HCT116 (cell line): ENCODE measurements at regions not wholly inside any gene's neighbourhood (a gene's known extent, or its start where the extent isn't known, plus 50 kb on each side); places are given as distances from the start of the nearest gene placed in this dataset.

Source experiments
- ATAC-seq: fragments of 200-7000 bp; cut with Tn5 transposase; 2 replicates; pipeline ENCODE4 v1.9.1; 2020; ENCODE audit warnings: mild to moderate bottlenecking, moderate library complexity
- BruUV-seq: library from RNA; stranded (reverse); fragments of 400-500 nt; replicated peaks from 2 replicates; lab custom pipeline; 2021; lab: Mats Ljungman, UMichigan
- CTCF ChIA-PET: fragments of 300-600 bp; sonication (Branson Sonifier 250); formaldehyde crosslinking; loops from one replicate; lab custom pipeline; 2021; ENCODE audit warnings: antibody characterized with exemption; lab: Charles Lee
- POLR2A ChIA-PET: fragments of 300-600, 350-600 bp; sonication (Branson Sonifier 250); formaldehyde crosslinking; loops from one replicate; lab custom pipeline; 2021; ENCODE audit warnings: antibody characterized with exemption; lab: Charles Lee
- RAD21 ChIA-PET, 2 experiments: fragments of 300-600 bp; sonication (Branson Sonifier 250); formaldehyde crosslinking; loops; one replicate each; lab custom pipeline; 2023; ENCODE audit warnings: low total read pairs in 2 of 2; ENCODE audit not compliant: uncharacterized antibody in 2 of 2, unreplicated experiment in 2 of 2, low non-redundant PET in 1 of 2; lab: Charles Lee
- DNase-seq: peaks from one replicate; pipeline ENCODE4 v3.0.0-alpha.2; 2010; ENCODE audit warnings: low read depth, low spot score
- H2AFZ ChIP-seq: fragments of 200-600 bp; shearing (Covaris generic), sonication (generic); 2 replicates; pipeline ENCODE4 v1.6.1; 2017; ENCODE audit warnings: low read depth, mixed run types, mixed read lengths, antibody characterized with exemption, low read length; ENCODE audit not compliant: poor library complexity, severe bottlenecking
- H3K27ac ChIP-seq: 2 replicates; pipeline ENCODE4 v1.5.1; 2012; ENCODE audit warnings: low read depth, low read length
- H3K27me3 ChIP-seq: fragments of 200-600 bp; sonication (generic); 2 replicates; pipeline ENCODE4 v1.6.1; 2016; ENCODE audit warnings: mixed run types, low read length, mixed read lengths; ENCODE audit not compliant: insufficient read depth
- H3K36me3 ChIP-seq, 2 experiments: fragments of 200-500 bp in 1 of 2; fragments of 200-600 bp in 1 of 2; sonication (Bioruptor generic) in 1 of 2; sonication (generic) in 1 of 2; 2 replicates each; pipeline versions ENCODE4 v1.5.1 to v1.6.1; 2014 to 2016; ENCODE audit warnings: low read length in 2 of 2, inconsistent platforms in 1 of 2, mixed read lengths in 1 of 2, mixed run types in 1 of 2; ENCODE audit not compliant: insufficient read depth in 2 of 2, control insufficient read depth in 1 of 2
- H3K4me1 ChIP-seq, 2 experiments: fragments of 200-600 bp in 1 of 2; sonication (generic) in 1 of 2; 2 replicates each; pipeline versions ENCODE4 v1.5.1 to v1.6.1; 2012 to 2017; ENCODE audit warnings: low read length in 2 of 2, inconsistent platforms in 1 of 2, mild to moderate bottlenecking in 1 of 2, mixed read lengths in 1 of 2, mixed run types in 1 of 2, moderate library complexity in 1 of 2; ENCODE audit not compliant: insufficient read depth in 2 of 2, control insufficient read depth in 1 of 2
- H3K4me2 ChIP-seq: fragments of 200-600 bp; sonication (generic); 2 replicates; pipeline ENCODE4 v1.6.1; 2017; ENCODE audit warnings: mixed run types, low read length, mixed read lengths
- H3K4me3 ChIP-seq, 2 experiments: fragments of 200-600 bp in 1 of 2; sonication (generic) in 1 of 2; replicated peaks in 1 of 2; 2 replicates each; pipeline ENCODE4 v1.5.1; 2011 to 2016; ENCODE audit warnings: low read length in 2 of 2, control low read depth in 1 of 2, low read depth in 1 of 2, mild to moderate bottlenecking in 1 of 2, mixed read lengths in 1 of 2, mixed run types in 1 of 2
- H3K79me2 ChIP-seq: fragments of 200-600 bp; sonication (generic); 2 replicates; pipeline ENCODE4 v1.6.1; 2017; ENCODE audit warnings: mild to moderate bottlenecking, mixed run types, low read length, moderate library complexity, mixed read lengths; ENCODE audit not compliant: insufficient read depth
- H3K9ac ChIP-seq: fragments of 200-600 bp; sonication (generic); 2 replicates; pipeline ENCODE4 v1.6.1; 2016; ENCODE audit warnings: low read length, mixed read lengths
- H3K9me2 ChIP-seq: fragments of 200-600 bp; sonication (generic), shearing (Covaris generic); 2 replicates; pipeline ENCODE4 v1.6.1; 2017; ENCODE audit warnings: mixed run types, mild to moderate bottlenecking, moderate library complexity; ENCODE audit not compliant: insufficient read depth
- H3K9me3 ChIP-seq, 2 experiments: fragments of 200-500 bp in 1 of 2; fragments of 200-600 bp in 1 of 2; sonication (Bioruptor generic) in 1 of 2; sonication (generic) in 1 of 2; 2 replicates each; pipeline ENCODE4 v1.6.1; 2014 to 2017; ENCODE audit warnings: low read length in 2 of 2, mixed read lengths in 2 of 2, inconsistent platforms in 1 of 2, low read depth in 1 of 2, mild to moderate bottlenecking in 1 of 2, mixed run types in 1 of 2, moderate library complexity in 1 of 2; ENCODE audit not compliant: control insufficient read depth in 1 of 2, insufficient read depth in 1 of 2
- H4K20me1 ChIP-seq: fragments of 200-600 bp; sonication (generic), shearing (Covaris generic); 2 replicates; pipeline ENCODE4 v1.6.1; 2017; ENCODE audit warnings: mixed run types, mild to moderate bottlenecking, moderate library complexity; ENCODE audit not compliant: insufficient read depth
- CBX3 ChIP-seq: IDR thresholded peaks from 2 replicates; pipeline ENCODE4 v1.6.1; 2012; ENCODE audit warnings: low read depth
- CEBPB ChIP-seq: IDR thresholded peaks from 2 replicates; pipeline ENCODE4 v1.6.1; 2012; ENCODE audit warnings: low read depth
- EGR1 ChIP-seq: IDR thresholded peaks from 2 replicates; pipeline ENCODE4 v1.6.1; 2012; ENCODE audit warnings: low read depth
- ELF1 ChIP-seq: IDR thresholded peaks from 2 replicates; pipeline ENCODE4 v1.6.1; 2012; ENCODE audit warnings: low read depth, borderline replicate concordance
- EZH2 ChIP-seq: fragments of 200-600 bp; sonication (generic); IDR thresholded peaks from 2 replicates; pipeline ENCODE4 v1.6.1; 2017; ENCODE audit warnings: antibody characterized with exemption, mixed run types
- EZH2phosphoT487 ChIP-seq: fragments of 200-600 bp; IDR thresholded peaks from 2 replicates; pipeline ENCODE4 v1.6.1; 2018; ENCODE audit warnings: antibody characterized with exemption, borderline replicate concordance
- FOSL1 ChIP-seq: IDR thresholded peaks from 2 replicates; pipeline ENCODE4 v1.6.1; 2012; ENCODE audit warnings: low read depth
- JUND ChIP-seq: IDR thresholded peaks from 2 replicates; pipeline ENCODE4 v1.6.1; 2012
- POLR2A ChIP-seq: IDR thresholded peaks from 2 replicates; pipeline ENCODE4 v1.7.0; 2011; ENCODE audit warnings: borderline replicate concordance; ENCODE audit not compliant: insufficient read depth, insufficient read length; ENCODE audit errors: extremely low read depth
- SIN3A ChIP-seq: IDR thresholded peaks from 2 replicates; pipeline ENCODE4 v1.6.1; 2012; ENCODE audit warnings: low read depth
- SP1 ChIP-seq: IDR thresholded peaks from 2 replicates; pipeline ENCODE4 v1.6.1; 2012; ENCODE audit warnings: low read depth
- SRF ChIP-seq: IDR thresholded peaks from 2 replicates; pipeline ENCODE4 v1.6.1; 2012; ENCODE audit warnings: low read depth
- TCF7L2 ChIP-seq: IDR thresholded peaks from 2 replicates; pipeline ENCODE4 v1.7.0; 2011; ENCODE audit warnings: borderline replicate concordance, inconsistent platforms; ENCODE audit not compliant: insufficient read depth, insufficient read length; ENCODE audit errors: extremely low read depth
- YY1 ChIP-seq: IDR thresholded peaks from 2 replicates; pipeline ENCODE4 v1.6.1; 2011; ENCODE audit warnings: low read length, low read depth, moderate library complexity, mild to moderate bottlenecking; ENCODE audit not compliant: insufficient replicate concordance; ENCODE audit errors: extremely low read depth
- ZNF274 ChIP-seq: fragments of 200-500 bp; sonication (Bioruptor generic); IDR thresholded peaks from 2 replicates; pipeline ENCODE4 v1.6.1; 2014; ENCODE audit warnings: mild to moderate bottlenecking, low read depth, low read length, inconsistent platforms
- intact Hi-C: fragments of 100-400 bp; cut with micrococcal nuclease; formaldehyde crosslinking; loops from 2 replicates; pipeline ENCODE4 v1.10.0; 2022
- TF ChIP-seq, protein P1 (sequence below): IDR thresholded peaks from 2 replicates; pipeline ENCODE4 v1.6.1; 2012
- TF ChIP-seq, protein P2 (sequence below): IDR thresholded peaks from 2 replicates; pipeline ENCODE4 v1.6.1; 2011; ENCODE audit warnings: mild to moderate bottlenecking, low read length, moderate library complexity; ENCODE audit not compliant: insufficient replicate concordance; ENCODE audit errors: extremely low read depth

DNA sequence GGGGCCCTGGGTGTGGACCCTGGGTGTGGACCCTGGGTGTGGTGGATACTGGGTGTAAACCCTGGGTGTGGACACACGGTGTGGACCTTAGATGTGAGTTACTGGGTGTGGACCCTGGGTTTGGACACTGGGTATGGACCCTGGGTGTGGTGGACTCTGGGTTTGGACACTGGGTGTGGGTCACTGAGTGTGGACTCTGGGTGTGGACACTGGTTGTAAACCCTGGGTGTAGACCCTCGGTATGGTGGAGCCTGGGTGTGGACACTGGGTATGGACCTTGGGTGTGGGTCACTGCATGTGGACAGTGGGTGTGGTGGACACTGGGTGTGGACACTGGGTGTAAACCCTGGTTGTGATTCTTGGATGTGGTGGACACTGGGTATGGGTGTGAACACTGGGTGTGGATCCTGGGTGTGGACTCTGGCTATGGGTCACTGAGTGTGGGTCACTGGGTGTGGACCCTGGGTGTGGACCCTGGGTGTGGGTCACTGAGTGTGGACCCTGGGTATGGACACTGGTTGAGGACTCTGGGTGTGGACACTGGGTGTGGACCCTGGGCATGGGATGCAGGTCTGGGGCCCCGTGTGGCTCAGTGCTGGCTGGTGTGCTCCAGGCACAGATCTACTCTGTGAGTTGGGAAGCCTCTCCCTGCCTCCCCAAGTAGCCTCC is 356.2 kb downstream of the GLRX3 start:
- Histone ChIP-seq H3K79me2 (no peaks in the 10 kb centered on the region), H3K9ac (no peak overlapping the region), H3K27me3 (no peaks in the 10 kb centered on the region), H3K4me1 (no peaks in the 10 kb centered on the region), H3K27ac (no peak overlapping the region), H3K9me3 (no peaks in the 10 kb centered on the region), H3K4me2 (no peak overlapping the region), H3K9me2 (no peaks in the 10 kb centered on the region), H3K36me3 (no peaks in the 10 kb centered on the region), H2AFZ (no peak overlapping the region), H3K4me3 (no peak overlapping the region), H4K20me1 (no peaks in the 10 kb centered on the region)
- intact Hi-C loops = no loop called here
- no TSS peak for BruUV-seq
- ChIA-PET CTCF (no interaction called here), POLR2A (no interaction called here), RAD21 (no interaction called here)
- DNase-seq (no peak), ATAC-seq (no peak)
- TF ChIP-seq ELF1 (no peak), POLR2A (no peak), FOSL1 (no peak)
- TF ChIP-seq, protein P1, sequence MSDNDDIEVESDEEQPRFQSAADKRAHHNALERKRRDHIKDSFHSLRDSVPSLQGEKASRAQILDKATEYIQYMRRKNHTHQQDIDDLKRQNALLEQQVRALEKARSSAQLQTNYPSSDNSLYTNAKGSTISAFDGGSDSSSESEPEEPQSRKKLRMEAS = no peak

DNA sequence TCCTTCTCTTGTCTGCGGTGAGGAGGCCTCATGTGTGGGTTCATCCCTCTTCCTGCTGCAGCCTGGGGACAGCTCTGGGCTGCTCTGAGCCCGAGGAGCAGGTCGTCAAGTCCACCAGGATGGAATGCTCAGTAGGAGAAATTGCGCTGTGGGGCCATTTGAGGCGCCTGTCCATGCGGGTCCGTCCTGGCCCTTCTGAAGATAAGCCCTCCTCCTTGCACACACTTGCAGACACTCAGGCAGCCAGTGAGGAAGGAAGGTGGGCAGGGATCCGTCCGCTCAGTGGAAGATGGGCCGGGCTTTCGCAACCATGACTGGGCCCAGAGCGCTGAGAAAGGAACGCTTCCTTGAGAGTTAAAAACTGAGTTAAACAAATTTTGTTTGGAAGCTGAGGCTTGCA is 356.8 kb downstream of the GLRX3 start:
- DNase-seq (no peak), ATAC-seq (no peak)
- ChIA-PET POLR2A (no interaction called here), RAD21 (no interaction called here), CTCF (no interaction called here)
- no TSS peak for BruUV-seq
- no peak overlapping the region for H3K4me2 ChIP-seq
- H3K79me2 ChIP-seq = no peaks in the 10 kb centered on the region
- no peaks in the 10 kb centered on the region for H3K9me3 ChIP-seq
- H3K27me3 ChIP-seq = no peaks in the 10 kb centered on the region
- no peaks in the 10 kb centered on the region for H3K4me1 ChIP-seq
- H3K4me3 ChIP-seq = no peak overlapping the region
- no peak overlapping the region for H3K27ac ChIP-seq
- intact Hi-C loops = no loop called here
- H3K36me3 ChIP-seq = no peaks in the 10 kb centered on the region
- H4K20me1 ChIP-seq = no peaks in the 10 kb centered on the region
- no peaks in the 10 kb centered on the region for H3K9me2 ChIP-seq
- no peak overlapping the region for H2AFZ ChIP-seq
- no peak overlapping the region for H3K9ac ChIP-seq
- TF ChIP-seq EZH2phosphoT487 = no peak
- no peak for TF ChIP-seq SIN3A
- TF ChIP-seq JUND = no peak
- TF ChIP-seq FOSL1 = no peak
- TF ChIP-seq SRF = no peak
- TF ChIP-seq EGR1 = no peak
- TF ChIP-seq EZH2 = no peak
- TF ChIP-seq, protein P2, sequence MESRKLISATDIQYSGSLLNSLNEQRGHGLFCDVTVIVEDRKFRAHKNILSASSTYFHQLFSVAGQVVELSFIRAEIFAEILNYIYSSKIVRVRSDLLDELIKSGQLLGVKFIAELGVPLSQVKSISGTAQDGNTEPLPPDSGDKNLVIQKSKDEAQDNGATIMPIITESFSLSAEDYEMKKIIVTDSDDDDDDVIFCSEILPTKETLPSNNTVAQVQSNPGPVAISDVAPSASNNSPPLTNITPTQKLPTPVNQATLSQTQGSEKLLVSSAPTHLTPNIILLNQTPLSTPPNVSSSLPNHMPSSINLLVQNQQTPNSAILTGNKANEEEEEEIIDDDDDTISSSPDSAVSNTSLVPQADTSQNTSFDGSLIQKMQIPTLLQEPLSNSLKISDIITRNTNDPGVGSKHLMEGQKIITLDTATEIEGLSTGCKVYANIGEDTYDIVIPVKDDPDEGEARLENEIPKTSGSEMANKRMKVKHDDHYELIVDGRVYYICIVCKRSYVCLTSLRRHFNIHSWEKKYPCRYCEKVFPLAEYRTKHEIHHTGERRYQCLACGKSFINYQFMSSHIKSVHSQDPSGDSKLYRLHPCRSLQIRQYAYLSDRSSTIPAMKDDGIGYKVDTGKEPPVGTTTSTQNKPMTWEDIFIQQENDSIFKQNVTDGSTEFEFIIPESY = no peak
- TF ChIP-seq SP1 = no peak
- TF ChIP-seq TCF7L2 = no peak
- no peak for TF ChIP-seq YY1
- no peak for TF ChIP-seq CBX3
- no peak for TF ChIP-seq CEBPB
- no peak for TF ChIP-seq ZNF274
- no peak for TF ChIP-seq POLR2A
